22Rv1 (cell line): ENCODE measurements at regions not wholly inside any gene's neighbourhood (a gene's known extent, or its start where the extent isn't known, plus 50 kb on each side); places are given as distances from the start of the nearest gene placed in this dataset.

Source experiments
- CTCF ChIP-seq: fragments of 450-650 bp; IDR thresholded peaks from 2 replicates; pipeline ENCODE4 v1.5.1; 2017; ENCODE audit warnings: mild to moderate bottlenecking
- ZFX ChIP-seq: fragments of 450-650 bp; IDR thresholded peaks from 2 replicates; pipeline ENCODE4 v1.6.1; 2017; ENCODE audit warnings: antibody characterized with exemption, borderline replicate concordance

GRCh38 chr2:225980372-225980771, 580.9 kb downstream of the NYAP2 start:
- TF ChIP-seq CTCF: no peak
- no peak for TF ChIP-seq ZFX
